ENCODE measurements at regions not wholly inside any gene's neighbourhood (a gene's known extent, or its start where the extent isn't known, plus 50 kb on each side); places are given as distances from the start of the nearest gene placed in this dataset.
"Not testable (repeated sequence)": the region's sequence is repeated elsewhere in the genome, so short reads cannot be mapped to it uniquely, and the experiment has no call there.

DNA sequence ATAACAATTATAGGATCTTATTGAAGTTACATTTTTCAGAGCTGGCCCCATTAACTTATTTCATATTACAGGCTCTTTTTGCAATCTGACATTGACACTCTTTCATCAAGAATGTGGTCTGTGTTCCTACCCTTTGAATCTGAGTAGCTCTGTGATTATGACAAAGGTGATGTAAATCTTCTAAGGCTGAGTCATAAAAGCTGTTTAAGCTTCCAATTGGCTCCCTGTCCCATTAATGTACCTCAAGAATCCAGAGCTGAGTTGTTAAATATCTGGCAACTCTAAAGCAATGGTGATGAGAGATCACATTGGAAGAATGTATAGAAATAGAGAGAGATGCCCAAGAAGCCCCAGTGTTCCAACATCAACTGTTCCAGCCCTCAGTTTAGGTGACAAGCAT is 178.5 kb upstream of the DEPDC1 start:
- peak; percentile 46 for DNase-seq (ENCODE audit: low spot score)

DNA sequence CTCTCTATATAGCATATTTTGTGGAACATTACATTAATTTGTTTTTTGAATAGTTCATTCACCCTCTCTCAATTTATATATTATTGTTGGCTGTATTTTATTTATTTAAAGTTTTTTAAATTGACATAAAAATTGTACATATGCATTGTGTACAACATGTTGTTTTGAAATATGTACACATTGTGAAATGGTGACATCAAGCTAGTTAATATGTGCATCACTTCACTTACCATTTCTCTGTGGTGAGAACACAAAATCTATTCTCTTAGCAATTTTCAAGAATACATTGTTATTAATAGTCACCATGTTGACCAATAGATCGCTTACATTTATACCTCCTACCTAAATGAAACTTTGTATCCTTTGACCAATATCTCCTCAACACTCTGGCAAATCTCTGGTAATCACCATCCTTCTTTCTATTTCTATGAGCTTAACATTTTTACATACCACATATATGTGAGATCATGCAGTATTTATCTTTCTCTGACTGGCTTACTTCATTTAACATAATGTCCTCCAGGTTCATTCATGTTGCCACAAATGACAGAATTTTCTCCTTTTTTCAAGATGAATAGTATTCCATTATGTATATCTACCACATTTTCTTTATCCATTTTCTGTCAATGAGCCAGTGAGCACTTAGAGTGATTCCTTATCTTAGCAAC is 180.9 kb upstream of the DEPDC1 start:
- no peak for DNase-seq (ENCODE audit: low spot score)

DNA sequence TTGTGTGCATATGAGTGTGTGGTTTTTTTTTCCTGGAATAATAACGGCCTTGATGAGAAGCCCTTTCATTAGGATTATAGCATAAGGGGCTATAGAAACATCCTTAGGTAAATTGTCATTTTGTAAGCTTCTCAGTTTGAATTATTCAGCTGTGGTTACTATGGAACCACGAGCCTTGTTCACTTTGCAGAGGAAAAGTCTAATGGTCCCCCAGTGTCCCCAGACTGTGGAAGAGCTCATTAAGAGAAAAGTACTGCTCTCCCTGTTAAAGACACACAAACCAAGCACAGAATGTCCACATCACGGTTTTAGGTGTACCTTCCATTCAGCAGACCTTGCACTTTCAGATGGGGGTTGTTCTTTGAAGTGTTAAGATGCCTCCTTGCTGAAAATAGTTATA is 199.3 kb upstream of the DEPDC1 start:
- no peak for DNase-seq (ENCODE audit: low spot score)

DNA sequence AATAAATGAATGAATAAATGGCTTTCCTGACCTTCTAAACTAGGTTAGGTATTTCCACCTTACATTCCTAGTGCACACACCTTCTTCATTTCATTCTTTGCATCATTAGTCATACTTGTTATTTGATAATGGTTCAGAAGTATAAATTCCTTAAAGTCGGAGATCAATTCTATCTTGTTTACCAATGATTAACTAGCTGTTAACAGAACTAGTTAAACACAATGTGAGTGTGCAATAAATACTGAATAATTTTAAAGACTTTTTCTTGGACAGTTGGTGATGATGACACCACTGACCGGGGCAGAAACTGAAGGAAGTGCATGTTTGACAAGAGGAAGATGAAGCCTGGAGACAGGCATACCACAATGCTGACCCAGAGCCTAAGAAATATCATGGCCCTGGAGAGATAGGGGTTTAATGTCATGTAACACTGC is 207.1 kb upstream of the DEPDC1 start:
- peak; percentile 88 for DNase-seq (ENCODE audit: low spot score)

DNA sequence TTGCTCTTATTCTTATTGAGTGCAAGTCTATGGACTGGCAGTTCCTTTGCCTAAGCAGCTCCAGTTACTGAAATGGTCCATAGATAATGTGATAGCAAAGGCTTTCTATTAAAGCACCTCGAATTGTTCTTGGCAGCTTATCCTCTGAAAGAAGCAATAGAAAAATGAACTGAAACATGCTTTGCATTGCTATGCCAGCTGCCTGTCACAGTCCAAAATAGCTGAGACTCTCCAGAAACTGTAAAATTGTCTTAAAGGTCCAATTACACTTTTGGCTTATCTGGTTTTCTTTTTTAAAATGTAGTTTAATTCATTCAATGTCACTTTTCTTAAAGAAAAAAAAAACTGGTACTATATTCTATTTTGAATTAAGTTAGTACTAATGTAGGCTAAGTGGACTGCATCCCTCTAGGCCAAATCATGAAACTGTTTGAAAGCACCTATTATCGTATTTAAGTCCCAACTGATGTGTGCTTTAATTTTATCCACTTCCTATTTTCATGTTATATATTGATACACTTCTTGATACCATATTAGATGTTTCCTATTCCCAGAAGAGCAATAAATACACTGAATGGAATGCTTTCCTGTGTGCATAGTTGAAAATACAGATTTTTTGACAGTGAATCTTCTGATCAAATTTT is 208.0 kb upstream of the DEPDC1 start:
- DNase-seq (ENCODE audit: low spot score): no peak

DNA sequence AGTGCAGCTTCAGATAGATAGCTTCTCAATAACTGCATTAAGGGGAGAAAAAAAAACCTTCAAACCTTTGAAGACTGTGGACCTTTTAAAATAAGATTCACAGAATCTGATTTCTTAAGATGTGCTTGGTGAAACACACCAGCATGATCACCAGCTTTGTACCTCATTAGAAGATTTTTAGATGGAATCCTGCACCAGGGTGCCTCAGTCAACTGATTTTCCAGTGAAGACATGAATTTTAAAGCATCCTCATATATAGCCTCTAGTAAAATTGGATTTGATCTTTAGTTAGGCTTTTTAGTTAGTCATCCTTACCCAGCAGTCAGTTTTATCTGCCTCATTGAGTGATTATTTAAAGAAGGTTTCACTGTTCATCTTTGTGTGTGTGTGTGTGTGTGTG is 208.6 kb upstream of the DEPDC1 start:
- DNase-seq (ENCODE audit: low spot score): no peak

DNA sequence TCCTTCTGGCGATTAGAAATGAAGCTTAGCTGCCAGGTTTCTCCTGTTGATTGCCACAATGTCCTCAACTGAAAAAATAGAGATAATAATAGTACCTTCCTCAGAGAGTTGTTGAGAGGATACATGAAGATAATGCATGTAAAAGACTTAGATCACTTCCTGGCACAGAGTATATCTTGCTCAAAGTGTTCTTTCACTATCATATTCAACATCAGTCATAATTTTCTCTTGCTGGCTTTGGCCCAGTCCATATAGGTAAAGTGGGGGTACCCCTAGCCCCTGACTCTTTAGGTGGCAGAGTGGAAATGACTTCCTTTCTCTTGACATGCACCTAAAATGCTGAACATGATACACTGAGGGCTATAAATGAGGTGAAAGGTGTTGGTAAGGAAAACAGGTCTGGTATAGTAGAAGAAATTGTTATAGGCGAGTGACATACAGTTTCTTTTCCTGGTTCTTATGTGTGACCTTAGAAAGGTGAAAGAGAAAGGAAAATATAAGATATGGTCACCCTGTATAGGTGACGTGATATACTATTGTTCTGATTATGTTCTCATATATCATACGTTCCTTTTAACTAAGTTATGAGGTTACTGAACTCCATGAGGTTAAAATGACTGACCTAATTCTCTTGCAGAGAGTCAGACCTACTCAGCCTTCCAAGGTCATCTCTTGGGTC is 209.9 kb upstream of the DEPDC1 start:
- DNase-seq (ENCODE audit: low spot score): no peak

DNA sequence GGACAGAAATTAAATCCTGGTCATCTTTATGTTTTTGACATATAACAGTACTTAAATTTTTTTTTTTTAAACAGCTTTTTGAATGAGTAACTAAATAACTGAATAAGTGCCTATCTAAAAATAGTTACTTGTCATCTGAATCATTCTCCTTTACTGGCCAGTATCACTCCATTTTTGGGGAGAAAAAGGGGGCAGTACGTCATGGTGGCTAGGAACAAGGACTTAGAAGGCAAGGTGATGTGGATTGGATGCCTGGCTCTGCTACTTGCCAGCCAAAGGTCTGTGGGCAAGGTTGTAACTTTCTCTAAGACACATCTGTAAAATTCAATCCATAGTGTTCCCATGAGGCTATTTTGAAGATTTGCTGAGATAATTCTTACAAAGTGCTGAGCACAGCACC is 220.4 kb upstream of the DEPDC1 start:
- no peak for DNase-seq (ENCODE audit: low spot score)

DNA sequence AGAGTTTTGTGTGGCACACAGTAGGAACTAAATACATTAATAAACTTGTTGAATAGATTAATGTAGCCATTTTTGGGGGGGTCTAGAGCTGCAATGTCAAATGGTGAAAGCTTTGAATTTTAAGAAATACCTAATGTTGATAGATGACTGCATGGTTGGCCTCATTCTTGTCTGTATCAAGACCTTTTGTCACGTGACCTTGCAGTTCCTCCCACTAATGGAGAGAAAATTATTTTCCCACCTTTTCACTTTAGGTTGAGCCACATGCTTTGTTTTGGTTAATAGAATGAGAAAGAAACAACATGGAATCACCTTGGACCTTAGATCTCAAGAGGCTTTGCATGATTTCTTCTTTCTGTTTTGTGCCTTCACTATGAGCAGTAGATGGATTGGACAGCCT is 223.6 kb upstream of the DEPDC1 start:
- DNase-seq (ENCODE audit: low spot score): no peak

DNA sequence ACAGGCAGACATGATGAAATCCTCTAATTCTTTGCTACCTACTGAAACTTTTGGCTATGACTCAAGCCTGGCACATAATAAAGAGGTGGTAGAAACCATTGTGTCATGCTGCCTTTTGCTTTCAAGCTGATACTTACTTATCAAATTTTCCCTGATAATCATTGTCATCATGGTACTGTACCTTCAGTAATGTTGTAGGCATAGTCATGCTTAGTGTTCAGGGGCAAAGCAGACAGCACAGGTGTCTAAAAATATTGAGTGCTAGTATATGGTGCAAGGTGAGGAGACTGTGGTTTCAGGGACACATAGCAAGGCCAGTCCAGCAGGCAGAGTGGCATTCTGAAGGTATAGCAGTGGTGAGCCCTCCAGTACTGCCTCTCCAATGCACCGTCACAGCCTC is 226.9 kb upstream of the DEPDC1 start:
- peak; percentile 13 for DNase-seq (ENCODE audit: low spot score)

DNA sequence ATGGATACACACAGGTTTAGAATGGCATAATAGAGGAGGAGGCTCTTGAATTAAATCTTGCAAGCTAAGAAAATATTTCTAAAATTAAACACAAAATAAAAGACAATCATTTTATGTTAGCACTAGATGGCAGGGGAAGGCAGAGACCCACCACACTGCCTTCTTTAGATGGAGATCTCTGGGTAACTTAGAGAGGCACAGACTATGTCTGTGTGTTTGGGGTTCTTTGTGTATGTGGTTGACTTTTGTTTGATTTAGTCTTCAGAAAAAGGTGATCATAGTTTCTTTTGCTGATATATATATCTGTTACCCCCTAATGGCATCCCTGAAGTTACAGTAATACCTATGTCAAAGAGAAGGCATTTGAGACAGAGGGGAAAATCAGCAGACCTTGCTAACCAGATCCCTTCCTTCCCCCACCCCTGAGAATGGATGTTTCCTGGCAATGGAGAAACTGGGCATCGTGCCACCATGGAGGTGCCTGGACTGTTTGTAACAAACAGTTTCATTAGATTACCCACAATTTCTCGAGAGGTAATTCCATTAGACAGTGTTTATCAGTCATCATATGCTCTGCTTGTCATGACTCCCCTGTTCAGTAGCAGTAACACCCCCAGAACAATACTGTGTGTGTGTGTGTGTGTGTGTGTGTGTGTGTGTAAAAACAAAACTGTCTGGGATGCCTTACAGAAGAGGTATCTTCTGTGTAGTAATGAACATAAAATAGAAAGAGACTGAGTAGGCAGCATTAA is 228.3 kb upstream of the DEPDC1 start:
- peak; percentile 56 for DNase-seq (ENCODE audit: low spot score)

DNA sequence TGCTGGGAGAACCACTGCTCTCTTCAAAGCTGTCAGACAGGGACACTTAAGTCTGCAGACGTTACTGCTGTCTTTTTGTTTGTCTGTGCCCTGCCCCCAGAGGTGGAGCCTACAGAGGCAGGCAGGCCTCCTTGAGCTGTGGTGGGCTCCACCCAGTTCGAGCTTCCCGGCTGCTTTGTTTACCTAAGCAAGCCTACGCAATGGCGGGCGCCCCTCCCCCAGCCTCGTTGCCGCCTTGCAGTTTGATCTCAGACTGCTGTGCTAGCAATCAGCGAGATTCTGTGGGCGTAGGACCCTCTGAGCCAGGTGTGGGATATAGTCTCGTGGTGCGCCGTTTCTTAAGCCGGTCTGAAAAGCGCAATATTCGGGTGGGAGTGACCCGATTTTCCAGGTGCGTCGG is 242.6 kb upstream of the DEPDC1 start:
- DNase-seq (ENCODE audit: low spot score): not testable (repeated sequence)

DNA sequence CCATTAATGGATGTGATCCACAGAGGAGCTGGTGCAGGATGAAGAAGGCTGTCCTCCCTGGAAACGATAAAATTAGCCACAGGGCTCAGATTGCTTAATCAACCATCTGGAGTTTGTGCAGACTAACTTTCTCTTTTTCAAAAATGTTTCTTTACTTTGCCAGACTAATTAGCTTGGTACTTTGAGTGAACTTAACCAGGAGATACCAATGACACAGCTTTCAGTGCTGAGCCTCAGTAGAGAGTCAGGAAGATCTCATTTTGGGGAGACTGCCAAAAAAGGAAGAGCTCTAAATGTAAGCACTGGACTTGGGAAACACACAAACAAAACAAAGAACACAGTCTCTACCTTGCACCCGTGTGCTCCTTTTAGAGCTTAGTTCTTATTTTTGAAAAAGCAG is 248.1 kb upstream of the DEPDC1 start:
- DNase-seq (ENCODE audit: low spot score): no peak

DNA sequence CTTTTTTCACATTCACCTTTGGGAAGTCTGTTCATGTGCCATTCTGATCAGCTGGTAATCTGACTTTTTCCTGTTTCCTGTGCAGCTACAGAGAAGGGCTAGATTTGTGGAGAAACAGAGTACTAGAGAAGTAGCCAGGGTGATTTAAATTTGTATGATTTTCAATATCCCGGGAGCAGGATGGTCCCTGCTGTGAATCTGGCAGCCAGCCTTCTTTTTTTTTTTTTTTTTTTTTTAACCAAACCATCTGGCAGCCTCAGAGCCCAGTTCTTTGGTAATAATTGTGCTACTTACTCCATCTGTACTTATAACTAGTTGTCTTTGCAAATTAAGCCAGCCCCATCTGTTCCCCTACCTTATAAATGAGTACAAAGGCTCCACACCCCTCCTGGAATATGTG is 248.6 kb upstream of the DEPDC1 start:
- DNase-seq (ENCODE audit: low spot score): no peak

DNA sequence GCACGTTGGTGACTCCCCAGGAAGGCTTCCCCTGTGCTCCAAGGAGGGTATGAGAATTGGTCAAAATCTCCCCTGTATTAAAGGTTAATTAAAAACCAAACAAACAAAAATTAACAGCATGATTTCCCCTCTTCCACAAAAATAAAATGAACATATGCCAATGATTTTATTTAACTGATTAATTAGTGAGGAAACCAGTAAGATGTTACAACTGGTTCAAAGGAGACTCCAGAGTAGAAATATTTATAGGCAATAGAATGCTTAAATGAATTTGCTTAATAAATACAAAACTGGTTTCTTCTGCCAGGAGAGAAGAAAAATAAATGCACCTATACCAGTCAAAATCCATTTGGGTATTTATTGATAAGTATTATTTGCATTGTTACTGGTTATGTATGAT is 249.5 kb upstream of the DEPDC1 start:
- no peak for DNase-seq (ENCODE audit: low spot score)

DNA sequence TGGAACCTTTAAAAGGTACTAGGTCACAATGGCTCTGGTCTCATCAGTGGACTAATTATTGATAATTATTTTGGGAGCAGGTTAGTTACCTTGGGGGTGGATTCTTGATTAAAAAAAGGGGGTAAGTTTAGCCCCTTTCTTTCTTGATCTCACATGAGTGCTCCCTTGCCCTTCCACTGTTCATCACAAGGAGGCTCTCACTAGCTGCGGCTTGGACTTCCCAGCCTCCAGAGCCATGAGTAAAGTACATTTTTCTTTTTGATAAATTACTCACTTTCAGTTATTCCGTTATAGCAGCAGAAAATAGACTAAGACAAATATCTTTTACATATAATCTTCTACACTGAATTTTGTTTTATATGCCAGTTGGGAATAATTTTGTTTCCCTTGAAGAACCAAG is 254.8 kb upstream of the DEPDC1 start:
- DNase-seq (ENCODE audit: low spot score): no peak

DNA sequence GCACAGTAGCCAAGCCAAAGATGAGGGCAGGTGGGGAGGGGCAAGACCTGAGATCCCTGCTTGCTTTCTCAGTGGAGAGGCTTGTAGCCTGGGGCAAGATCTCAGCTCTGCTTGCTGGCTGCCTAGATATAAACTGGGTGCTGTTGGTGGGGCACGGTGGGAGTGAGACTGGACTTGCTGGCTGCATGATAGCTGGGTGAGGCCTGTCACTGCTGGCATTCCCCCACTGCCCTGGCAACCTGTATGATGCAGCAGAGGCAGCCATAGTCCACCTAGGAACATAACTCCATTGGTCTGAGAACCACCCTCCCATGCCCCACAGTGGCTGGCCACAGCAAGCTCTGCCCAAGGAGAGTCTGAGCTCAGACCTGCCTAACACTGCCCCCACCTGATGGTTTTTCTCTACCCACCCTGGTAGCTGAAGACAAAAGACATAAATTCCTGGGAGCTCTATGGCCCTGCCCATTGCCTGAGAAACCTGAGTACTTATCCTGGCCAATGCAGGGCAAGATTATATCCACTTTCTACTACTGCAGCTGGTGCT is 261.9 kb upstream of the DEPDC1 start:
- DNase-seq (ENCODE audit: low spot score): no peak

DNA sequence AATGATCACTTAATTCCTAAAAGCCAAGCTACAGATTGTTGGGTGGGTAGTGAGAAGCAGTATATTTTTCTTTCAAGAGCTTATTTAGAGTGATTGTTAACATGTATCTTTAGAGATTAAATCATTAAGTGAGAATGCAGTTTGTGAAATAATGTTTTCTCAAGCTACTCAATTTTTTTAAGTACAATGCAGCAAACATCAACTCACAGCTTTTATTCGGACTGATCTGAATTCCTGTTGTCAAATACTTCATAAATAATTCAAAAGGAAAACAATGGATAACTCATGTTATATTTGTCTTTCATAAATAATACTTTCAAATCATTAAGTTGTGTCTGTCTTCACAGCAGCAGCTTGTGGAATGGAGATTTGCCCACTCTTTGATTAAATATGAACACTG is 271.1 kb upstream of the DEPDC1 start:
- no peak for DNase-seq (ENCODE audit: low spot score)

DNA sequence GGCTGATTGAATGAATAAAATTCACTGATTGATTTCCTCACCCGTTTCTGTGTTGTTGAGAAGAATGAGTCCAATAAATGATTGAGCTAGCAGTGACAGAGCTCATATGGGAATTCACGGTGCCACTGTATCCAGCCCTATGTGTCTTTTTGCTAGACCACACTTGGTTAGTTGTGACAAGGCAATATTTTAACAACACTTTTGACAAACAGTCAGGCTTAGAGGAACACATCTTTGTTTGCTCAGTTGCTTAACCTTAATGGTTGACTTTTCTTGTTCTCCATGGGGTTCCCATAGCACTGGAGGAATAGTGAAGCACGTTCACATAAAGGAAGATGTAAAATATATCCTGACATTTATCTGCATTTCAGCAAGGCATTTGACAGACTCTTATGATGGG is 273.9 kb upstream of the DEPDC1 start:
- no peak for DNase-seq (ENCODE audit: low spot score)

DNA sequence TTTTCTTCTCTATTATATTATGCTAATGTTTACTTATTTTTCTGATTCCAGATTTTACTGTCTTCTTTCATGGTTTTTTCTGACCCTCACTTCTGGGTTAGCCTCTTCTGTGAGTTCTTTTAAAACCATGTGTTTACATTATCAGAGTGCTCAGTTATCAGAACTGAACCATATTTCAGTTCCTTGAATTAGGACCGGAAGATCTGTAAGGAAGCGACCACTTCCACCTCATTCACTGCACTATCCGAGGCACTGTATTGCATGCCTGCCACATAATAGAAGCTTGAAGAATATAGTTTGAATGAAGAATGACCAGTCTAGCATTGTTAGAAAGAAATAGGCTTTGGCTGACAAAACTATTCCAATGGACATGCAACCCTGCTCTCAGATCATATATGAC is 281.0 kb upstream of the DEPDC1 start:
- no peak for DNase-seq (ENCODE audit: low spot score)

DNA sequence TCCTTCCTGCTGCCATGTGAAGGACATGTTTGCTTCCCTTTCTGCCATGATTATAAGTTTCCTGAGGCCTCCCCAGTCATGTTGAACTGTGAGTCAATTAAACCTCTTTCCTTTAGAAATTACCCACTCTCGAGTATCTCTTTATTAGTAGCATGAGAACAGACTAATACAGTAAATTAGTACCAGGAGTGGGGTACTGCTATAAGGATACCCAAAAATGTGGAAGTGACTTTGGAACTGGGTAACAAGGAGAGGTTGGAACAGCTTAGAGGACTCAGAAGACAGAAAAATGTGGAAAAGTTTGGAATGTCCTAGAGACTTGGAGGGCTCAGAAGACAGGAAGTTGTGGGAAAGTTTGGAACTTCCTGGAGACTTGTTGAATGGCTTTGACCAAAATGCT is 283.0 kb upstream of the DEPDC1 start:
- DNase-seq (ENCODE audit: low spot score): not testable (repeated sequence)

DNA sequence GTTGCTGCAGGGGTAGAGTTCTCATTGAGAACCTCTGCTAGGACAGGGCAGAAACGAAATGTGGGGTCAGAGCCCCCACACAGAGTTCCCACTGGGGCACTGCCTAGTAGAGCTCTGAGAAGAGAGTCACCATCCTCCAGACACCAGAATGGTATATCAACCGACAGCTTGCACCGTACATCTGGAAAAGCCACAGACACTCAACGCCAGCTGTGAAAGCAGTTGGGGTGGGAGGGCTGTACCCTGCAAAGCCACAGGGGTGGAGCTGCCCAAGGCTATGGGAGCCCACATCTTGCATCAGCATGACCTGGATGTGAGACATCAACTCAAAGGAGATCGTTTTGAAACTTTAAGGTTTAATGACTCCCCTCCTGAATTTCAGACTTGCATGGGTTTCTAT is 284.0 kb upstream of the DEPDC1 start:
- DNase-seq (ENCODE audit: low spot score): no peak

DNA sequence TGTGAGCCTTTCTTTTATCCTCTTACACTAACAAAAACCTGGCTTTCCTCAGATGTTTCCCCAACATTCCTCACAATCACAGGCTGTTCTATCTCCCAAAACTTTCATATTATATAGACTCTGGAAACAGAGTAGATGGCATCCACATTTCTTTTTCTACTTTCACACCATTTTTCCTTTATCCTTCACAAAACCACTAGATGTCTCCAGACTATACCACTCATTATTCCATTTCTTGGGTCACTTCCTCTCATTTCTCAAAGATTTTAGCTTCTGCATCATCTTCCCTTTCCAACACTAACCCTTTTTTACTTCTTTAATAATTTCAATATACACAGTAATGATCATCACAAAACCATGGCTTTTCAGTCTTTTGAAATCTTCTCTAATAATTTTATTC is 286.0 kb upstream of the DEPDC1 start:
- no peak for DNase-seq (ENCODE audit: low spot score)

All from kidney tubule cell (primary cell).